Fibroblast of lung (primary cell): ENCODE measurements at regions not wholly inside any gene's neighbourhood (a gene's known extent, or its start where the extent isn't known, plus 50 kb on each side); places are given as distances from the start of the nearest gene placed in this dataset.

ENCODE experiments used
- CTCF ChIP-seq, 2 donors: IDR thresholded peaks in 1 of 2; conservative IDR thresholded peaks in 1 of 2; 1 replicate in 1 of 2; 2 replicates in 1 of 2; pipeline ENCODE4 v1.5.1; 2011 to 2012; ENCODE audit warnings: low read length in 2 of 2, control low read depth in 1 of 2, inconsistent platforms in 1 of 2, low read depth in 1 of 2, mild to moderate bottlenecking in 1 of 2
- EZH2 ChIP-seq: IDR thresholded peaks from 2 replicates; pipeline ENCODE4 v1.5.1; 2012; ENCODE audit warnings: low read length, control low read depth, mild to moderate bottlenecking; ENCODE audit errors: missing control alignments

GRCh38 chr14:89674240-89674639 lies 257.2 kb upstream of the FOXN3 start:
- TF ChIP-seq CTCF (conservative IDR thresholded peaks at IDR 0.05 in 1 of 2, IDR thresholded peaks at IDR 0.05 in 1 of 2; ENCODE audit: low read depth in 1 of 2, low read length in 2 of 2) (no peak), EZH2 (no peak)
